NCI-H748 treated with DMSO at 0.1 percent for 48 hours (cell line): ENCODE measurements at regions not wholly inside any gene's neighbourhood (a gene's known extent, or its start where the extent isn't known, plus 50 kb on each side); places are given as distances from the start of the nearest gene placed in this dataset.
A peak's percentile ranks its signal among the peaks of the same experiment; 100 is the strongest.
"Not testable (repeated sequence)": the region's sequence is repeated elsewhere in the genome, so short reads cannot be mapped to it uniquely, and the experiment has no call there.

Source experiments
- DNase-seq: peaks from one replicate; lab custom pipeline; 2025; lab: John Stamatoyannopoulos, UW

- peak; percentile 1 for DNase-seq
These were observed 95.8 kb downstream of the ATXN3L start for GRCh38 chrX:13223868-13224567.

GRCh38 chrX:13220916-13221315 lies 98.9 kb downstream of the ATXN3L start:
- no peak for DNase-seq

- DNase-seq, result no peak
These were observed 99.7 kb downstream of the ATXN3L start for GRCh38 chrX:13219991-13220764.

- no peak for DNase-seq
These were observed 101.1 kb downstream of the ATXN3L start for GRCh38 chrX:13218758-13219157.

GRCh38 chrX:13216139-13216538 lies 103.7 kb downstream of the ATXN3L start:
- no peak for DNase-seq

- no peak for DNase-seq
These were observed 104.1 kb downstream of the ATXN3L start for GRCh38 chrX:13215729-13216128.

- DNase-seq, result no peak
These were observed 107.6 kb downstream of the ATXN3L start for GRCh38 chrX:13212191-13212651.

- not testable (repeated sequence) for DNase-seq
These were observed 109.7 kb downstream of the ATXN3L start for GRCh38 chrX:13210142-13210541.

- DNase-seq, result not testable (repeated sequence)
These were observed 110.1 kb downstream of the ATXN3L start for GRCh38 chrX:13209704-13210103.

GRCh38 chrX:13208281-13208935 lies 111.4 kb downstream of the ATXN3L start:
- no peak for DNase-seq

- DNase-seq, result no peak
These were observed 116.6 kb downstream of the ATXN3L start for GRCh38 chrX:13203271-13203670.

- no peak for DNase-seq
These were observed 118.1 kb downstream of the ATXN3L start for GRCh38 chrX:13201605-13202219.

GRCh38 chrX:13200398-13200797 lies 119.5 kb downstream of the ATXN3L start:
- no peak for DNase-seq

GRCh38 chrX:13198762-13199064 lies 121.1 kb downstream of the ATXN3L start:
- DNase-seq, result no peak

GRCh38 chrX:13198056-13198761 lies 121.6 kb downstream of the ATXN3L start:
- no peak for DNase-seq

GRCh38 chrX:13196782-13197181 lies 123.1 kb downstream of the ATXN3L start:
- no peak for DNase-seq

- no peak for DNase-seq
These were observed 124.5 kb downstream of the ATXN3L start for GRCh38 chrX:13195340-13195739.

- peak; percentile 80 for DNase-seq
These were observed 125.4 kb downstream of the ATXN3L start for GRCh38 chrX:13194291-13195103.

GRCh38 chrX:13190051-13190450 lies 129.8 kb downstream of the ATXN3L start:
- DNase-seq, result peak; percentile 70

- DNase-seq, result no peak
These were observed 130.5 kb downstream of the ATXN3L start for GRCh38 chrX:13189380-13189779.

- no peak for DNase-seq
These were observed 131.0 kb downstream of the ATXN3L start for GRCh38 chrX:13188731-13189309.
